PC-3 (cell line): ENCODE measurements at regions not wholly inside any gene's neighbourhood (a gene's known extent, or its start where the extent isn't known, plus 50 kb on each side); places are given as distances from the start of the nearest gene placed in this dataset.

Experiments
- EZH2 ChIP-seq: fragments of 300-600 bp; sonication (generic); IDR thresholded peaks from one replicate; pipeline ENCODE4 v1.6.1; 2017; ENCODE audit warnings: antibody characterized with exemption, mild to moderate bottlenecking, low read length; ENCODE audit not compliant: unreplicated experiment
- TF ChIP-seq, protein P1 (sequence below): fragments of 300-600 bp; sonication (generic); conservative IDR thresholded peaks from 2 replicates; pipeline ENCODE4 v1.5.1; 2017; ENCODE audit warnings: antibody characterized with exemption, low read depth, mild to moderate bottlenecking, low read length

DNA sequence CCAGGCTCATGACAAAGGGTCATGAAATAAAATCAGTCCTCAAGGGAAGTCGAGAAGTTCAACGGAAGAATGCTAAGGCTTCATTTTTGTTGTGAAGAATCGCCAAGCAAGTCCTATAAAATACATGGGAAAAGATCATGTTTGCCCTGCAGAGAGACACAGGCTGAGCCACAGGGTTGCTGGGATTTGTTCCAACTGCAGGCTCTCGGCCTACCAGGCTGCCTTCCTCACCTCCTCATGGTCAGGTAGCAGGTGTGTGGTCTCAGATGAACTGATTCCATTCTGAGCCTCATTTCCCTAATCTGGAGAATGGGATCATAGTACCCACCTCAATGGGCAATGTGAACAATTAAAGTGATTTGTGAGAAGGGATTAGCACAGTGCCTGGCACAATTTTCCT, 114.9 kb upstream of the SPATA13 start:
- TF ChIP-seq, protein P1, sequence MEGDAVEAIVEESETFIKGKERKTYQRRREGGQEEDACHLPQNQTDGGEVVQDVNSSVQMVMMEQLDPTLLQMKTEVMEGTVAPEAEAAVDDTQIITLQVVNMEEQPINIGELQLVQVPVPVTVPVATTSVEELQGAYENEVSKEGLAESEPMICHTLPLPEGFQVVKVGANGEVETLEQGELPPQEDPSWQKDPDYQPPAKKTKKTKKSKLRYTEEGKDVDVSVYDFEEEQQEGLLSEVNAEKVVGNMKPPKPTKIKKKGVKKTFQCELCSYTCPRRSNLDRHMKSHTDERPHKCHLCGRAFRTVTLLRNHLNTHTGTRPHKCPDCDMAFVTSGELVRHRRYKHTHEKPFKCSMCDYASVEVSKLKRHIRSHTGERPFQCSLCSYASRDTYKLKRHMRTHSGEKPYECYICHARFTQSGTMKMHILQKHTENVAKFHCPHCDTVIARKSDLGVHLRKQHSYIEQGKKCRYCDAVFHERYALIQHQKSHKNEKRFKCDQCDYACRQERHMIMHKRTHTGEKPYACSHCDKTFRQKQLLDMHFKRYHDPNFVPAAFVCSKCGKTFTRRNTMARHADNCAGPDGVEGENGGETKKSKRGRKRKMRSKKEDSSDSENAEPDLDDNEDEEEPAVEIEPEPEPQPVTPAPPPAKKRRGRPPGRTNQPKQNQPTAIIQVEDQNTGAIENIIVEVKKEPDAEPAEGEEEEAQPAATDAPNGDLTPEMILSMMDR = no peak
- no peak for TF ChIP-seq EZH2
